HG02642 (cell line): ENCODE measurements at regions not wholly inside any gene's neighbourhood (a gene's known extent, or its start where the extent isn't known, plus 50 kb on each side); places are given as distances from the start of the nearest gene placed in this dataset.

Experiments used
- ATAC-seq: cut with Tn5 transposase; IDR thresholded peaks from one replicate; pipeline ENCODE4 v1.9.1; 2021; ENCODE audit warnings: mild to moderate bottlenecking; ENCODE audit not compliant: unreplicated experiment, poor library complexity

- no peak for ATAC-seq
Measured at GRCh38 chr3:194246709-194247349, 104.3 kb downstream of the CPN2 start.

GRCh38 chr3:194247350-194247740, 103.8 kb downstream of the CPN2 start:
- no peak for ATAC-seq

DNA sequence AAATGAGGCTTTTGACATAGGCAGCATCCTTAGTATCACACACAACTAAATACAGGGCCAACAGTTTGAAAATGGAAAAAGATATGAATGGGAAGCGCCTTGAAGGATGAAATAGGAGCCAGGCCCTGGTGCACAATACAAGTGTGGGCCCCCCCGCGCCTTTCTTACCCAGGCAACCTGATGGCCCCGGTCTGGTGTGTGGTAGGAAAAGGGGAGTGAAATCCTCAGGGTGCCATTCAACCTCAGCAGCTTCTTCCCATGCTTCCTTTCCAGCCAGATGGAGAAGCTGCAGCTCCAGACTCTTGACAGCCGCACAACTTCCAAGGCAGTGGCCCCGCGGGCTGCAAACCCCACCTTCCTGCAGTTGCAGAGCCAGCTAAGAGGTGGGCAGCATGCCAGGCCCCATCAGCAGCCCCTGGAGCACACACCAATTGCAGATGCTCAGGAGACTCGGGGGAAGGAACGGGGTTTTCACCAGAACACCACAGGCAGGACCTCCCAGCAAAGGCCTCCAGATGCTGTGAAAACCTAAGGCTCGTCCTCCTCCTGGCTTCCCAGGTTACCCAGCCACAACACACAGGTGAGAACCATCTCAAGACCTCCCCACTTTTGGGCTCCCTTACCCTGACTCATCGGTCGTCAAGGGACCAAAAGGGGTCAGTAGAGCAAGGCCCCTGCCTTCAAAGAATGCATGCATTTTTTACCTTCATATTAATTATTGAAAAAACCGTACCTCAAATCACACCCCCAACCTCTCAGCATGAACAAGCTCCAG, 101.6 kb downstream of the CPN2 start:
- ATAC-seq = no peak

DNA sequence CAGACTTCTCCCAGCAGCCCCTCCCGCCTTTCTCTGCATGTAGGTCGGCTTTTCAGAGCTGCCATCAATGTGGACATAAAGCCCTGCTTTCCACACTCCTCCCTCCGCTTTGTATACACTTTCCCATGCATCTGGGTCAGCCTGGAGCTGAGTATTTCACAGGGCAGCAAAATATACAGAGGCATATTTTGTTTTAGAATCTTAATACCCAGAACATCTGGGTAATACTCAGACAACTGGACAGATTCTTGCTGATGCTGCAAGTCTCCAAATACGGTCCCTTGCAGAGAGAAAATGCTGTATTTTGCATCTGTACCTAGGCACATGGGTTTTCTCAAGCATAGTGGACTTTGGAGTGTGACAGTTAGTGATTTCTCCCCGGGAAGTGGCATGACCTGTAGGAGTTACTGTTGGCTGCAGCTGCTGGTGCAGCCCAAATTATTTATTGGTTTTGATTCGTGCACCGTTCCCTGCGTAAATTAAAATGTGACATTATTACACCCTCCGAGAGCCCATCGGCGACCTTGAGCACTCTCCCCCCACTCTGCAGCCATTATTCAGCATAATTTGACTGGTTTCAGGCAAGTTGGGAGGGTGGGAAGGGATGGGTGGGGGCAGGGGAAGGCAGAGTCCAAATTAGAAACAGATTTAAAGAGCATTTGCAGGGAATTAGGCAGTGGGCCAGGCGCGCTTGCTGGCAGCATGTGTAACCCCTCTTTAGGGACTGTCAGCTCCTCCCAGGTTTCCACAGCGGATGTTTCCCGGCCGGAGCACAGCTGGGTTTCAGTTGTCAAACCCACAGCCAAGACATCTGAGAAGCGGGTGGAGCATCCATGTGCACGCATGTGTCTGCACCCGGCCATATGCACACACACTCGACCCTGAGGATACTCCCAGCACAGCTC, 100.8 kb downstream of the CPN2 start:
- no peak for ATAC-seq

DNA sequence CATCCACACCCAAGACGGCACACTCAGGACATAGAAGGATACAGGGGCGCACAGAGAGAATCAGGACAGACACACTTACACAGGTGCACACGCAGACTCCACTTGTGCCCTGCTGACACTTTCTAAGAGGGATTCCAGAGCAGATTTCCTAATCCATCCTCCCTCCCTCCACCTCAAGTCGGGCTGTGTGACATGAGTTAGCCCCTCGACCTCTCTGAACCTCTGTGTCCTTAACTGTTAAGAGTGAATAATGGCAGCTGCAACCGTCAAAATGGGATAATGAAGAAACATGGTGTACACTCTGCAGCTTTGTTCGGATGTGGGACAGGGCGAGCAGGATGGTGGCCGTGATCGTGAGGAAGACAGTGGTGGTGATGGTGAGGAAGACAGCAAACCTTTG, 100.1 kb downstream of the CPN2 start:
- ATAC-seq = no peak

GRCh38 chr3:194251461-194251860, 99.7 kb downstream of the CPN2 start:
- no peak for ATAC-seq

- no peak for ATAC-seq
Measured at GRCh38 chr3:194251891-194252560, 99.1 kb downstream of the CPN2 start.

- ATAC-seq = no peak
Measured at GRCh38 chr3:194253270-194253669, 97.9 kb downstream of the CPN2 start.

GRCh38 chr3:194254040-194254439, 97.1 kb downstream of the CPN2 start:
- ATAC-seq = no peak

DNA sequence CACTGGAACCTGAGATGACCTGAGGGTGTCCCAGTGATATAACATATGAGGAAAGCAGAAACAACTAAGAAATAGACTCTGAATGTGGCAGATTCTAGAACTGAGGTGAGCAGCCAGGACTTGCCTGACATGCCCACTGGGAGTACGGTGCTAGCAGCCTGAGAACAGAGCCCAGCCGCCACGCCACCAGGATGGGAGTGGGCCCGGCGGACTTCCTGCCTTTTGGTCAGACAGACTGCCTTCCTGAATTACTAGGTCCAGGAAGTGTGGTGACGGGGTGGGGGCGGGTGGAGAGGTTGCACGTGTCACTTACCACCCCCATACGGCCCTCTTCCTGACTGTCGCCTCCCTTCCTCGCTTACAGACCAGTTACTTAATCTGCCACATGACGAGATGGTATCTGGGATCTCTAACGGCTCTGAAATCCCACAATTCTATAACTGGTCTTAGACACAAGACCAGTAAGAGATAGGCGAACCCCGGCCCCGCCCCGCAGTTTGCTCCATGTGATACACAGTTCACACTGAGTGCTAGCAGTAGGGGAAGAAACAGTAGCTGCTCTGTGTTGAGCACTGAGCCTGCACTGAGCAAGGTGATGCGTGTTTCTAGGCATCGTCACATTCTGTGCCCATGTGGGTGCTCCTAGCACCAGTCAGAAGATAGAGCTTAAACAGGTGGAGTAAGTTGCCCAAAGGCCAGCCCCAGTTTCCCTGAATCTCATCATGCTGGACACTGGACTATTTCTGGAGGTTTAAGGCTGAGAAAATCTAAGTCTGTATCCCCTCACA, 95.7 kb downstream of the CPN2 start:
- no peak for ATAC-seq

- ATAC-seq = no peak
Measured at GRCh38 chr3:194256040-194256945, 94.8 kb downstream of the CPN2 start.

- ATAC-seq = no peak
Measured at GRCh38 chr3:194257151-194257621, 93.9 kb downstream of the CPN2 start.

- no peak for ATAC-seq
Measured at GRCh38 chr3:194257916-194258668, 93.0 kb downstream of the CPN2 start.

DNA sequence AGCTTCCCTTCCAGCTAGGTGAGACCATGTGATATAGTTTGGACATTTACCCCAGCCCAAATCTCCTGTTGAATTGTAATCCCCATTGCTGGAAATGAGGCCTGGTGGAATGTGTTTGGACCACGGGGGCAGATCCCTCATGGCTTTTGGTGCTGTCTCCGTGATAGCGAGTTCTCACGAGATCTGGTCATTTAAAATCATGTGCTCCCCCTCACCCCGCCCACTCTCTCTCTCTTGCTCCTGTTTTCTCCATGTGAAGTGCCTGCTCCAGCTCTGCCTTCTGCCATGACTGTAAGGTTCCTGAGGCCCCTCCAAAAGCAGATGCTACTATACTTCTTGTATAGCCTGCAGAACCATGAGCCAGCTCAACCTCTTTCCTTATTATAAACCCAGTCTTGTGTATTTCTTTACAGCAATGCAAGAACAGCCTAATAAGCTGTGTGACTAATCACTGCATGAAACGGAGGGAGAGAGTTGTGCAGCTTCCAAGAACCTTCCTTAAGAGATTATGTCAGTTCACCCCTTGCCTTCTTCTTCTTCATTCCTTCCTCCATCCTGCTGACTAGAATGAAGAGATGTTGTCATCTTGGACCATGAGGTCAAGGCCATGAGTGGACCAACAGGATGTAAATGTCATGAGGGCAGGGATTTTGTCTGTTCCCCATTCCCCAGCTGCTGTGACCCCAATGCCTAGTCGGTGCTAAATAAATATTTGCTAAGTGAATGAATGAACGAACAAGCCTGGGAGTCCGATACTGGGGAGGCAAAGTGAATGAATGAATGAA, 91.0 kb downstream of the CPN2 start:
- ATAC-seq = no peak

DNA sequence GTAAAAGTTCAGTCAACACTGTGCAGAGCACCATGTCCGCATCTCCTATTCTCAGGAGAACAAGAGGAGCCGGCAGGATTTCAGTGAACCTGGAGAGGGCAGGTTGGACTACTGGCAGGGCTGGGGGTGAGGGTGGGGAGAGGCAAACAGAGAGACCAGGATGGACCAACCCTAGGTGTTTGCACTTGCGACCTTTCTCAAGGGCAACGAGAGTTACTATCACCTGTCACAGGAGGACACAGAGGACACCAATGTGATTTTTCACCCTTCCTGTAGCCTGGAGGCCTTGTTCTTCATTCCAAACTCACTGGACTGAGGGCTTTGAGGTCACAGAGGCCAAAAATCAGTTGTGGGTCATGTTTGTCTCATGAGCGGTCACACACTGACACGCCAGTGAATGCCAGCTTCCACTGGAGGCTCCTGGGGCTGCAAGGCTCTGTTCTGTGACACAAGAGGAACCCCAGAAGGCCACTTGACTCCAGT, 89.5 kb downstream of the CPN2 start:
- ATAC-seq = no peak

GRCh38 chr3:194262176-194262924, 88.8 kb downstream of the CPN2 start:
- ATAC-seq = no peak
